ENCODE measurements at regions not wholly inside any gene's neighbourhood (a gene's known extent, or its start where the extent isn't known, plus 50 kb on each side); places are given as distances from the start of the nearest gene placed in this dataset.
"Not testable (repeated sequence)": the region's sequence is repeated elsewhere in the genome, so short reads cannot be mapped to it uniquely, and the experiment has no call there.

GRCh38 chr5:110316566-110316965, 409.9 kb downstream of the TMEM232 start:
- not testable (repeated sequence) for TF ChIP-seq POLR2A (IDR thresholded peaks at IDR 0.05)
- TF ChIP-seq, protein P1, sequence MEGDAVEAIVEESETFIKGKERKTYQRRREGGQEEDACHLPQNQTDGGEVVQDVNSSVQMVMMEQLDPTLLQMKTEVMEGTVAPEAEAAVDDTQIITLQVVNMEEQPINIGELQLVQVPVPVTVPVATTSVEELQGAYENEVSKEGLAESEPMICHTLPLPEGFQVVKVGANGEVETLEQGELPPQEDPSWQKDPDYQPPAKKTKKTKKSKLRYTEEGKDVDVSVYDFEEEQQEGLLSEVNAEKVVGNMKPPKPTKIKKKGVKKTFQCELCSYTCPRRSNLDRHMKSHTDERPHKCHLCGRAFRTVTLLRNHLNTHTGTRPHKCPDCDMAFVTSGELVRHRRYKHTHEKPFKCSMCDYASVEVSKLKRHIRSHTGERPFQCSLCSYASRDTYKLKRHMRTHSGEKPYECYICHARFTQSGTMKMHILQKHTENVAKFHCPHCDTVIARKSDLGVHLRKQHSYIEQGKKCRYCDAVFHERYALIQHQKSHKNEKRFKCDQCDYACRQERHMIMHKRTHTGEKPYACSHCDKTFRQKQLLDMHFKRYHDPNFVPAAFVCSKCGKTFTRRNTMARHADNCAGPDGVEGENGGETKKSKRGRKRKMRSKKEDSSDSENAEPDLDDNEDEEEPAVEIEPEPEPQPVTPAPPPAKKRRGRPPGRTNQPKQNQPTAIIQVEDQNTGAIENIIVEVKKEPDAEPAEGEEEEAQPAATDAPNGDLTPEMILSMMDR (IDR thresholded peaks at IDR 0.05) = not testable (repeated sequence)
